Lung (tissue), 11 donors: ENCODE measurements at regions not wholly inside any gene's neighbourhood (a gene's known extent, or its start where the extent isn't known, plus 50 kb on each side); places are given as distances from the start of the nearest gene placed in this dataset.

ENCODE experiments used
- ATAC-seq: fragments of 200-7000 bp; cut with Tn5 transposase; one replicate; pipeline ENCODE4 v1.9.1; 2020; ENCODE audit warnings: moderate number of reproducible peaks; ENCODE audit not compliant: insufficient read depth, low FRiP score
- DNase-seq, 3 donors: peaks; one replicate each; pipeline ENCODE4 v3.0.0-alpha.2; 2013 to 2017
- H3K27ac ChIP-seq, 2 donors: one replicate each; pipeline ENCODE4 v1.5.1; 2013; ENCODE audit warnings: mild to moderate bottlenecking in 2 of 2, moderate library complexity in 2 of 2, control low read depth in 1 of 2, inconsistent platforms in 1 of 2, low read depth in 1 of 2, low read length in 1 of 2
- H3K27me3 ChIP-seq, 3 donors: one replicate each; pipeline ENCODE4 v1.5.1; 2013; ENCODE audit warnings: low read length in 2 of 3; ENCODE audit not compliant: control insufficient read depth in 3 of 3, insufficient read depth in 3 of 3
- H3K36me3 ChIP-seq, 4 donors: one replicate each; pipeline ENCODE4 v1.5.1; 2013; ENCODE audit warnings: low read length in 4 of 4, mild to moderate bottlenecking in 1 of 4, moderate library complexity in 1 of 4; ENCODE audit not compliant: control insufficient read depth in 4 of 4, insufficient read depth in 4 of 4
- H3K4me1 ChIP-seq, 5 donors: one replicate each; pipeline ENCODE4 v1.5.1; 2013; ENCODE audit warnings: low read length in 5 of 5, mild to moderate bottlenecking in 2 of 5, moderate library complexity in 1 of 5; ENCODE audit not compliant: control insufficient read depth in 5 of 5, insufficient read depth in 5 of 5
- H3K4me3 ChIP-seq: one replicate; pipeline ENCODE4 v1.5.1; 2013; ENCODE audit warnings: mild to moderate bottlenecking, control low read depth, moderate library complexity
- H3K9ac ChIP-seq, 2 donors: one replicate each; pipeline ENCODE4 v1.5.1; 2013; ENCODE audit warnings: low read length in 2 of 2, control low read depth in 1 of 2; ENCODE audit not compliant: insufficient read depth in 1 of 2
- H3K9me3 ChIP-seq, 4 donors: one replicate each; pipeline ENCODE4 v1.5.1; 2013; ENCODE audit warnings: low read length in 3 of 4, mild to moderate bottlenecking in 1 of 4, moderate library complexity in 1 of 4; ENCODE audit not compliant: control insufficient read depth in 4 of 4, insufficient read depth in 3 of 4
- CTCF ChIP-seq: IDR thresholded peaks from 2 replicates; pipeline ENCODE4 v1.5.1; 2012; ENCODE audit warnings: mild to moderate bottlenecking; ENCODE audit errors: control extremely low read depth, extremely low read depth
- WGBS, 2 donors: extraction: QIAGEN DNeasy Blood & Tissue Kit; methylation state at CpG; one replicate each; pipeline ENCODE4 v1.1.7; 2013; 5-methylcytosine and 5-hydroxymethylcytosine counted together
- donor health status: control.
- donor health status: control.
- donor health status: Bipolar disorder and iron deficiency.
- donor health status: healthy.
- donor health status: DM: yes; HTN: yes; CAD: no.

- WGBS, 2 donors, result 79 to 85% methylated on average over 4 of the region's 4 CpGs
- Histone ChIP-seq H3K9ac (no peak overlapping the region), H3K36me3 (no peaks in the 10 kb centered on the region), H3K27ac (no peak overlapping the region), H3K4me3 (no peak overlapping the region), H3K27me3 (no peaks in the 10 kb centered on the region), H3K4me1 (no peaks in the 10 kb centered on the region), H3K9me3 (no peaks in the 10 kb centered on the region)
- DNase-seq, result no peak
- ATAC-seq, result no peak
- TF ChIP-seq CTCF, result no peak
These were observed 368.1 kb downstream of the RPRM start for GRCh38 chr2:153110486-153110885.

DNA sequence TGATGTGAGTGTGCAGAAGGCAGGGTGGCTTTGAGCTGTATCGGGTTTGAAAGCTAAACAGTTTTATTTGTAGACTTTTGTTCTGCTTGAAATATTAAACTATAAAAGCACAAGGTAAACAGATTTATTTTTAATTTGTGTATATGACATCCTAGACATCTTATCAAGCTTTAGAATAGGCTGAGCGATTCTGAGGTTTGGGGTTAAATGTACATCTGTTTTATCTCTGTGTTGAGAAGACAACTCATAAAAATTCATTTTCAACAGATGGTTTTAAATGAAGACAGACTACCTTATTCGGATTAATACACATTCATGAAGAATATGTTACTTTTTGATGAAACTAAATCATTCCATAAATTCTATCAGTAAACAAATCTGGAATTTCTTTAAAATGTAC lies 368.8 kb downstream of the RPRM start:
- ATAC-seq (no peak), DNase-seq (no peak)
- no peaks in the 10 kb centered on the region for H3K4me1 ChIP-seq
- no peaks in the 10 kb centered on the region for H3K36me3 ChIP-seq
- H3K9me3 ChIP-seq, result no peaks in the 10 kb centered on the region
- TF ChIP-seq CTCF, result no peak
- H3K27ac ChIP-seq, result no peak overlapping the region
- no peak overlapping the region for H3K4me3 ChIP-seq
- WGBS, 2 donors, result 82% methylated on average over 3 of the region's 3 CpGs
- no peak overlapping the region for H3K9ac ChIP-seq
- no peaks in the 10 kb centered on the region for H3K27me3 ChIP-seq

DNA sequence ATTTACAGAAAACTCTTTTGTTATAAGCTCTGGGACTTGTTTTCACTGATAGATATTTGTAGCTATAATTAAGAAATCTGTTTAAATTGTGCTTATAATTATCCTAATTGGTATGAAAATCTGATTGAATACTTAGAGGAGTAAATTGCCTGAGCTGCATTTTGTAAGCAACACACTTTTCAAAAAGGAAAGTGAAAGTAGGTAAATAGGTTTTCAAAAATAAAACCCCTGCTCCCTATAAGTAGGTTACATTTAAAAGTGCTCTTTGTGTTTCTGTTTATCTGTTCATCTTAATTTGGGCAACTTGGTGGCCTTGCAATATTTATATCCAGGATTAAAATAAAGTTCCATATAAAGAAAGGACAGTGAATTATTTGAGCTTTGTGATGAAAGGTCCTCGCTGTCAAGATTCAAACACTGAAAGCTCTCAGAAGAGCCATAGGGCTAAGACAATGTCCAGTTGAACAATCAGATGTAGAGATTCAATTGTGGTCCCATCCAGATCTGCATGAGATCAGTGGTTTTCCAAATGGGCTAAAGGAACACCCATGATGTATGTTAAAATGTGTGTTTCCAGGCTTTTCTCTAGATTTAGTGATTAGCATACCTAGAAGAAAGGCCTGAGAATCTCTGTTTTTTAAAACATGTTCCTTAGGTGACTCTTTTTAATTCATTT lies 371.6 kb downstream of the RPRM start:
- Histone ChIP-seq H3K9me3 (no peaks in the 10 kb centered on the region), H3K4me3 (no peak overlapping the region), H3K4me1 (no peaks in the 10 kb centered on the region), H3K27me3 (no peaks in the 10 kb centered on the region), H3K9ac (no peak overlapping the region), H3K27ac (no peak overlapping the region), H3K36me3 (no peaks in the 10 kb centered on the region)
- no peak for TF ChIP-seq CTCF
- DNase-seq, result no peak
- WGBS, 2 donors, result 85 to 86% methylated on average over 1 of the region's 1 CpG
- ATAC-seq, result no peak
